Activated naive CD8-positive, alpha-beta T cell treated with anti-CD3 and anti-CD28 coated beads, Interleukin-2, amount 50 U/mL, for 16 hours (primary cell): ENCODE measurements at regions not wholly inside any gene's neighbourhood (a gene's known extent, or its start where the extent isn't known, plus 50 kb on each side); places are given as distances from the start of the nearest gene placed in this dataset.
A peak's percentile ranks its signal among the peaks of the same experiment; 100 is the strongest.

ENCODE experiments used
- DNase-seq: peaks from one replicate; pipeline ENCODE4 v3.0.0-alpha.2; 2020; ENCODE audit warnings: low read depth, low spot score

GRCh38 chr2:168338803-168339437 is 91.5 kb upstream of the STK39 start:
- no peak for DNase-seq

- DNase-seq: no peak
These were observed 93.5 kb upstream of the STK39 start for GRCh38 chr2:168340931-168341330.

GRCh38 chr2:168343586-168343985 is 96.2 kb upstream of the STK39 start:
- DNase-seq: no peak

- DNase-seq: no peak
These were observed 97.3 kb upstream of the STK39 start for GRCh38 chr2:168344706-168345105.

GRCh38 chr2:168345601-168346000 is 98.2 kb upstream of the STK39 start:
- no peak for DNase-seq

- DNase-seq: peak; percentile 43
These were observed 99.5 kb upstream of the STK39 start for GRCh38 chr2:168346725-168347477.

GRCh38 chr2:168348076-168348475 is 100.7 kb upstream of the STK39 start:
- DNase-seq: no peak

- DNase-seq: no peak
These were observed 103.0 kb upstream of the STK39 start for GRCh38 chr2:168350380-168350779.

- DNase-seq: no peak
These were observed 102.8 kb upstream of the CERS6 start for GRCh38 chr2:168353251-168353650.

- DNase-seq: no peak
These were observed 101.6 kb upstream of the CERS6 start for GRCh38 chr2:168354499-168354898.

- no peak for DNase-seq
These were observed 101.0 kb upstream of the CERS6 start for GRCh38 chr2:168355121-168355520.

- DNase-seq: no peak
These were observed 100.1 kb upstream of the CERS6 start for GRCh38 chr2:168355779-168356476.

- no peak for DNase-seq
These were observed 99.6 kb upstream of the CERS6 start for GRCh38 chr2:168356477-168356835.

GRCh38 chr2:168357797-168358472 is 98.1 kb upstream of the CERS6 start:
- DNase-seq: no peak

- DNase-seq: no peak
These were observed 97.0 kb upstream of the CERS6 start for GRCh38 chr2:168359082-168359481.

GRCh38 chr2:168363347-168364092 is 92.6 kb upstream of the CERS6 start:
- no peak for DNase-seq

- no peak for DNase-seq
These were observed 90.9 kb upstream of the CERS6 start for GRCh38 chr2:168365094-168365621.

- DNase-seq: no peak
These were observed 87.0 kb upstream of the CERS6 start for GRCh38 chr2:168369031-168369430.

- DNase-seq: no peak
These were observed 84.6 kb upstream of the CERS6 start for GRCh38 chr2:168371273-168372019.

GRCh38 chr2:168373468-168373867 is 82.6 kb upstream of the CERS6 start:
- DNase-seq: no peak
